ENCODE measurements at regions not wholly inside any gene's neighbourhood (a gene's known extent, or its start where the extent isn't known, plus 50 kb on each side); places are given as distances from the start of the nearest gene placed in this dataset.
"Not testable (repeated sequence)": the region's sequence is repeated elsewhere in the genome, so short reads cannot be mapped to it uniquely, and the experiment has no call there.

GRCh38 chr20:52448513-52449232 lies 257.1 kb upstream of the ZFP64 start:
- DNase-seq (ENCODE audit: low read depth in 3 of 3, low spot score in 2 of 3) = no peak

- DNase-seq (ENCODE audit: low read depth in 3 of 3, low spot score in 2 of 3) = no peak
Measured at GRCh38 chr20:52447225-52447551, 255.6 kb upstream of the ZFP64 start.

DNA sequence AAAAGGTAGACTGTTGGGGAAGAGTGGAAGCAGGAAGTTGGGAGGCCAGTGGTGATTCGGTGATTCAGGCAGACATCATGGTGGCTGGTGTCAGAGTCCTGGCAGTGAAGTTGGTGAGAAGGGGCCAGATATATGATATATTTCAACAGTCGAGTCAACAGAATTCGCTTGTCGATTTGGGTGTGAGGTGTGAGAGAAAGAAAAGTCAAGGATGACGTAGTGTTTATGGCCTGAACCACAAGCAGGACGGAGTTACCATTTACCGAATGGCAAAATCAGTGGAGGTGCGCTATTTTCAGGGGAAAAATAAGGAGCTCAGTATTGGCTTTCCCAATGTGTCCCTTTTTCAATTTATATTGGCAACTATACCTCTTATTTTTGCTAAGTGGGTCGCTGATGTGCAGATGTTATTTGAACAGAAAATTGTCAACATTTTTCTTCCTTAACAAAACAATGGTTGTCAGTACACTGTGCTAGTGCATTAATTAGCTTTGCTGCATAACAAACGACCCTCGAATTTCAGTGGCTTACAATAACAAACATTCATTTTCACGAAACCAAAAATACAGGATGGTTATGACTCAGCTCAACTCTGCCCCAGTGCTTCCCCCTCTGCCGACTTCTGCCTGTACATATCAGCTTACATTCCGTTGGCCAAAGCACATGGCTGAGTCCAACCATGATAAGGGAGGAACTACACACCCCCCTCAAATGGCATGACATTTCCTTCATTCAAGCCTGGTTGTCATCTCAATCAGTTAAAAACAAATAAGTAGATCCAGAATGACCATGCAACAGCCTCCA lies 255.0 kb upstream of the ZFP64 start:
- DNase-seq (ENCODE audit: low read depth in 3 of 3, low spot score in 2 of 3) = no peak

- no peak for DNase-seq (ENCODE audit: low read depth in 3 of 3, low spot score in 2 of 3)
Measured at GRCh38 chr20:52444455-52444854, 252.9 kb upstream of the ZFP64 start.

DNA sequence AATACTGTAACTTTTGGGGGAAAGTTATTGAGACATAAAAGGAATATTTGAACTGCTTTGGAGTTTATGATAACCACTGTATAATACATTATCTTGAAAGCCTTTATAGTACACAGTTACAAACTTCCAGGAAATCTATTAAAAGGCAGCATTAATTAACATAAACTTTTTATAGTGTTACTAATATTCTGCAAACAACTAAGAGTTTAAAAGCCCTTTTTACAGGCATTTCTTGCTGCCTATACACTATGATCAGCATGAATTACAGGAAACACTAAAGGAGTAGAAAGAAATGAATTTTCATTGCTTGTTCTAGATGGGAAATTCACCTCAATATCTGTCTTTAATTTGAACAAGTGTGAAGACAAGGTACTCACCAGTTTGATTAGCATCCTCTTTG lies 252.3 kb upstream of the ZFP64 start:
- no peak for DNase-seq (ENCODE audit: low read depth in 3 of 3, low spot score in 2 of 3)

GRCh38 chr20:52441710-52442109 lies 250.1 kb upstream of the ZFP64 start:
- no peak for DNase-seq (ENCODE audit: low read depth in 3 of 3, low spot score in 2 of 3)

GRCh38 chr20:52439375-52439774 lies 247.8 kb upstream of the ZFP64 start:
- no peak for DNase-seq (ENCODE audit: low read depth in 3 of 3, low spot score in 2 of 3)

- DNase-seq (ENCODE audit: low read depth in 3 of 3, low spot score in 2 of 3) = no peak
Measured at GRCh38 chr20:52438326-52438963, 246.9 kb upstream of the ZFP64 start.

- no peak for DNase-seq (ENCODE audit: low read depth in 3 of 3, low spot score in 2 of 3)
Measured at GRCh38 chr20:52434453-52434852, 242.9 kb upstream of the ZFP64 start.

DNA sequence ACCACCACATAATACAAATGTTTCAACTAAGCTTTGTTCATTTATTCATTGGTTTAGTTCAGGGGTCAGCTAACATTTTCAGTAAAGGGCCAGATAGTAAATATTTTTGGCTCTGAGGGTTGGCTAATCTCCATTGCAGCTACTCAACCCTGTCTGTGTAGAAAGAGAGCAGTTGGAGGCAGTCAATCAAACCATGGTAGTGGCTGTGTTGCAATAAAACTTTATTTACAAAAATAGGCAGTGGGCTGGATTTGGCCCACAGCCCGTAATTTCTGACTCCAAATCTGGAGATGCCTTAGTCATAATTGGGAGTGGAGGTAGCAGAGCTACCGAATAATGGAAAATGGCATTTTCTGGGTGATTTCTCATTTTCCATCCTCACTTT lies 242.5 kb upstream of the ZFP64 start:
- DNase-seq (ENCODE audit: low read depth in 3 of 3, low spot score in 2 of 3) = no peak

- no peak for DNase-seq (ENCODE audit: low read depth in 3 of 3, low spot score in 2 of 3)
Measured at GRCh38 chr20:52433326-52434040, 241.9 kb upstream of the ZFP64 start.

GRCh38 chr20:52432740-52433139 lies 241.2 kb upstream of the ZFP64 start:
- no peak for DNase-seq (ENCODE audit: low read depth in 3 of 3, low spot score in 2 of 3)

DNA sequence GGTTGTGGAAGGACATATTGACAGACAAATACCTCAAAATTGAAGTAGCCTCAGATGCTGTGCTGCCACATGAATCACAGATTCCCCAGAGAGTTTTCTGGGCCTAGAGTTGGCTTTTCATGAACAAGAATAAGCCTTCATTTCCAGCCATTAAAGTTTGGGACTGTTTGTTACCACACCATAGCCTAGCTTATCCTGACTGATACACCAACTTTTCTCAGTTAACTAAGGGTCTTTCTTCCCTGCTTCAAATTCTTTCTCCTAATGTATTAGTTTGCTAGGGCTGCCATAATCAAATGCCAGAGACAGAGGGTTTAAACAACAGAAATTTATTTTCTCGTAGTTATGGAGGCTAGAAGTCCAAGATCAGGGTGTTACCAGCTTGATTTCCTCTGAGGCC lies 237.4 kb upstream of the ZFP64 start:
- no peak for DNase-seq (ENCODE audit: low read depth in 3 of 3, low spot score in 2 of 3)

- DNase-seq (ENCODE audit: low read depth in 3 of 3, low spot score in 2 of 3) = no peak
Measured at GRCh38 chr20:52427960-52428359, 236.4 kb upstream of the ZFP64 start.

DNA sequence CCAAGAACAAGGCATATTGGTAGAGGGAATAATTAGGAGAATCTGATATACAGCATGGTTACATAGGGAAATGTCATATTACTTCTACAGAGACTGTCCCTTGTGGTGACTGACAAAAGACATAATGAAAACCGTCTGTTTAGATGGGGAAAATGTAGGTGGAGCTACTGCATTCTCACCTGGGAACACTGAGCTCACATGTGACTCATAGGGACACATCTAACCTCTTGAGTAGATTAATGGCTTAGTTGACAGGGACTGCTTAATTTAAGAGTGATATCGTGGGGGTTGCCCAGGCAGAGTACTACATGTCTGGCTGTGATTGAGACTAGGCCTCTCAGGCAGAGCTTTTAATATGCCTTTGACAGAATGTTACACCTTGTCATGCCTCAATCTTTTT lies 235.3 kb upstream of the ZFP64 start:
- no peak for DNase-seq (ENCODE audit: low read depth in 3 of 3, low spot score in 2 of 3)

GRCh38 chr20:52425701-52426100 lies 234.1 kb upstream of the ZFP64 start:
- DNase-seq (ENCODE audit: low read depth in 3 of 3, low spot score in 2 of 3) = no peak

DNA sequence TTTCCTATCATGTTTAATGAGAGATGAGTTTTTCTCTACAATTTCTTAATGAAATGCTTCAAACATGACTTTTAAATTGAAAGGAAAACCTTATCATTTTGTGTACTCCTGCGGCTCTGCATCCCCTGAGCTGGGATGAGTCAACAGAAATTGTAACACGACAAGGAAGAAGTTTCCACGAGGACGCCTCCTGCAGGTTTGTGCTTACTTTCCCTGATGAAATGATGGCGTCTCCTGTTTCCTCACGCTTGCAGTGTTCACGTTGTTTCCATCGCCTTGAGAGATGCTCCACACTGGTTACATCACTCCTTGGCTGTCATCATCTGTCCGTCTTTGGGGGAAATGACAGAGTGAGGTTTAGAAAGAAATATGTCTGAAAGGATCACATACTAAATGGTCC lies 233.7 kb upstream of the ZFP64 start:
- no peak for DNase-seq (ENCODE audit: low read depth in 3 of 3, low spot score in 2 of 3)

- DNase-seq (ENCODE audit: low read depth in 3 of 3, low spot score in 2 of 3) = not testable (repeated sequence)
Measured at GRCh38 chr20:52424357-52424942, 232.9 kb upstream of the ZFP64 start.

GRCh38 chr20:52423536-52424140 lies 232.1 kb upstream of the ZFP64 start:
- DNase-seq (ENCODE audit: low read depth in 3 of 3, low spot score in 2 of 3) = not testable (repeated sequence)

GRCh38 chr20:52422574-52423336 lies 231.2 kb upstream of the ZFP64 start:
- peak in 1 of 3 donors; percentile 15 for DNase-seq (ENCODE audit: low read depth in 3 of 3, low spot score in 2 of 3)
